Mesendoderm (in vitro differentiated cells): ENCODE measurements at regions not wholly inside any gene's neighbourhood (a gene's known extent, or its start where the extent isn't known, plus 50 kb on each side); places are given as distances from the start of the nearest gene placed in this dataset.
"Not testable (repeated sequence)": the region's sequence is repeated elsewhere in the genome, so short reads cannot be mapped to it uniquely, and the experiment has no call there.

ENCODE experiments used
- DNase-seq: peaks from one replicate; pipeline ENCODE4 v3.0.0; 2013
- H2AK5ac ChIP-seq: 2 replicates; pipeline ENCODE4 v1.6.1; 2013; ENCODE audit warnings: low read length, inconsistent platforms
- H2BK120ac ChIP-seq: 2 replicates; pipeline ENCODE4 v1.6.1; 2013; ENCODE audit warnings: low read depth, mild to moderate bottlenecking, low read length, moderate library complexity, mixed read lengths
- H2BK15ac ChIP-seq: replicated peaks from 2 replicates; pipeline ENCODE4 v1.6.1; 2013; ENCODE audit warnings: low read depth, mild to moderate bottlenecking, moderate library complexity
- H2BK5ac ChIP-seq: 2 replicates; pipeline ENCODE4 v1.6.1; 2013; ENCODE audit warnings: low read length, inconsistent platforms
- H3K18ac ChIP-seq: 2 replicates; pipeline ENCODE4 v1.6.1; 2013; ENCODE audit warnings: mild to moderate bottlenecking, low read length, mixed read lengths
- H3K23ac ChIP-seq: one replicate; pipeline ENCODE4 v1.6.1; 2013; ENCODE audit warnings: low read length
- H3K27ac ChIP-seq: 2 replicates; pipeline ENCODE4 v1.5.1; 2013; ENCODE audit warnings: low read depth, mild to moderate bottlenecking, inconsistent platforms, low read length, moderate library complexity
- H3K27me3 ChIP-seq: 2 replicates; pipeline ENCODE4 v1.6.1; 2013; ENCODE audit warnings: low read length, control low read depth, mild to moderate bottlenecking, inconsistent platforms; ENCODE audit not compliant: insufficient read depth, poor library complexity
- H3K36me3 ChIP-seq: 2 replicates; pipeline ENCODE4 v1.6.1; 2013; ENCODE audit warnings: low read length, inconsistent platforms; ENCODE audit not compliant: control insufficient read depth, insufficient read depth
- H3K4ac ChIP-seq: one replicate; pipeline ENCODE4 v1.6.1; 2013; ENCODE audit warnings: low read depth, mild to moderate bottlenecking, low read length, moderate library complexity
- H3K4me1 ChIP-seq: 2 replicates; pipeline ENCODE4 v1.6.1; 2013; ENCODE audit warnings: low read depth, low read length, inconsistent platforms; ENCODE audit not compliant: control insufficient read depth
- H3K4me2 ChIP-seq: 2 replicates; pipeline ENCODE4 v1.6.1; 2013; ENCODE audit warnings: low read length
- H3K4me3 ChIP-seq: 2 replicates; pipeline ENCODE4 v1.5.1; 2013; ENCODE audit warnings: mild to moderate bottlenecking, low read length
- H3K56ac ChIP-seq: one replicate; pipeline ENCODE4 v1.6.1; 2013; ENCODE audit warnings: low read length
- H3K79me1 ChIP-seq: 2 replicates; pipeline ENCODE4 v1.6.1; 2013; ENCODE audit warnings: low read length, inconsistent platforms
- H3K79me2 ChIP-seq: 2 replicates; pipeline ENCODE4 v1.6.1; 2013; ENCODE audit warnings: mild to moderate bottlenecking, low read length; ENCODE audit not compliant: control insufficient read depth, insufficient read depth
- H3K9ac ChIP-seq: 2 replicates; pipeline ENCODE4 v1.6.1; 2013; ENCODE audit warnings: low read length, inconsistent platforms
- H4K5ac ChIP-seq: one replicate; pipeline ENCODE4 v1.6.1; 2013; ENCODE audit warnings: low read length
- H4K8ac ChIP-seq: one replicate; pipeline ENCODE4 v1.6.1; 2013; ENCODE audit warnings: low read depth, mild to moderate bottlenecking, control low read depth, low read length, moderate library complexity
- WGBS: extraction: QIAGEN DNeasy Blood & Tissue Kit; methylation state at CpG from one replicate; pipeline ENCODE4 v1.1.7; 2013; ENCODE audit warnings: low lambda C conversion rate, missing lambda C conversion rate; ENCODE audit not compliant: insufficient coverage; ENCODE audit errors: extremely low coverage; 5-methylcytosine and 5-hydroxymethylcytosine counted together

DNA sequence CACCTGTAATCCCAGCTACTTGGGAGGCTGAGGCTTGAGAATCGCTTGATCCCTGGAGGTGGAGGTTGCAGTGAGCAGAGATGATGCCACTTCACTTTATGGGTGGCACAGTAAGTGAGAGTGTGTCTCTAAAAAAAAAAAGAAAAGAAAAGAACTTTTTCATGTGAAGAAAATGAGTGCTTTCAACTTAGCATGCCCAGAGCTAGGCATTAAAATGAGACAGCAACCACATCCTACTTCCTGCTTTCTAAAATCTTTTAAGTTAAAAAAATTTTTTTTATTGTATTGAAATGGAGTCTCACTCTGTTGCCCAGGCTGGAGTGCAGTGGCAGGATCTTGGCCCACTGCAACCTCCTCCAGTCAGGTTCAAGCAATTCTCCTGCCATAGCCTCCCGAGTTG, 170.4 kb upstream of the NOTCH2NLA start:
- not testable (repeated sequence) for H3K23ac ChIP-seq, H3K4me2 ChIP-seq, H4K8ac ChIP-seq, H3K4me1 ChIP-seq, DNase-seq, H2BK15ac ChIP-seq, H3K9ac ChIP-seq, H3K4ac ChIP-seq, H3K56ac ChIP-seq, H3K27me3 ChIP-seq, H2BK5ac ChIP-seq, H3K36me3 ChIP-seq, H3K79me1 ChIP-seq, H2BK120ac ChIP-seq, H2AK5ac ChIP-seq, H4K5ac ChIP-seq, H3K79me2 ChIP-seq, H3K18ac ChIP-seq, H3K4me3 ChIP-seq, H3K27ac ChIP-seq
- WGBS, result no CpG with 5 or more reads among the region's 2 CpGs

DNA sequence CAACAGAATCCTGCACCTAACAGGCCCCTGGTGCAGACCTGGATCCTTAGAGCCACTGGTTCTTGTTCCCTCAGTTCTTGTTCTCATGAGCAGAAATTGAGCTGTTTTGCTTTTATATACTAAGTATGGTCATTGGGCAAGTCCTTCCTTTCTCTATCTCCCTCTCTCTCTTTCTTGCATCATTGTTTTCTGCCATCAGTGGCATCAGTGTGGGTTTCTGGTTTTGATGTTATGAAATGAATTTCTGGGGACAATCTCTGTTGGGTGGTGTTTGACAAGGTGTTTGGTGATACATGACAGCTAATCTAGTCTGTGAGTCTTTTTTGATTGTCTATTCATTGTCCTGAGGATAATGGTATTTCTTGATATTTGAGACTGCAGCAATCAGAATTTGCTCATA, 168.0 kb upstream of the NOTCH2NLA start:
- H2AK5ac ChIP-seq, H3K9ac ChIP-seq, H3K4ac ChIP-seq, H4K5ac ChIP-seq, H3K4me1 ChIP-seq, H3K79me1 ChIP-seq, H3K23ac ChIP-seq, H2BK120ac ChIP-seq, H3K27me3 ChIP-seq, H3K4me2 ChIP-seq, H3K4me3 ChIP-seq, H3K27ac ChIP-seq, H3K56ac ChIP-seq, H3K18ac ChIP-seq, H4K8ac ChIP-seq, DNase-seq, H2BK5ac ChIP-seq, H2BK15ac ChIP-seq, H3K79me2 ChIP-seq, H3K36me3 ChIP-seq: not testable (repeated sequence)

DNA sequence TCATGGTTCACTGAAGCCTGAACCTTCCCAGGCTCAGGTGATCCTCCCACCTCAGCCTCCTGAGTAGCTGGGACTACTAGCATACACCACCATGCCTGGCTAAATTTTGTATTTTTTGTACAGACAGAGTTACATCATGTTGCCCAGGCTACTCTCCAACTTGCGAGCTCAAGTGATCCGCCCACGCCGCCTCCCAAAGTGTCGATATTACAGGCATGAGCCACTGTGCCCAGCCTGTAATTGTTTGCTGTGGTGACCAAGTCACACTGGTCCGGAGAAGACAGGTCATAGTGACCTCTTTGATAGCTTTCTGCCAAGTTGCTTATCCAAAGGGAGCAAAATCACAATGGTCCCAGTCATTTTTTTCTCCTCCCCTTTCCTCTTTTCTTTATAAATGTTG, 167.4 kb upstream of the NOTCH2NLA start:
- not testable (repeated sequence) for H3K4me2 ChIP-seq, H3K56ac ChIP-seq, H3K79me2 ChIP-seq, H2AK5ac ChIP-seq, H2BK120ac ChIP-seq, H3K79me1 ChIP-seq, H2BK5ac ChIP-seq, H3K9ac ChIP-seq, H3K4ac ChIP-seq, H3K27ac ChIP-seq, H3K4me3 ChIP-seq, H3K4me1 ChIP-seq, H3K23ac ChIP-seq, H3K18ac ChIP-seq, H4K8ac ChIP-seq, H2BK15ac ChIP-seq, H4K5ac ChIP-seq, DNase-seq, H3K27me3 ChIP-seq, H3K36me3 ChIP-seq
- no CpG with 5 or more reads among the region's 6 CpGs for WGBS

DNA sequence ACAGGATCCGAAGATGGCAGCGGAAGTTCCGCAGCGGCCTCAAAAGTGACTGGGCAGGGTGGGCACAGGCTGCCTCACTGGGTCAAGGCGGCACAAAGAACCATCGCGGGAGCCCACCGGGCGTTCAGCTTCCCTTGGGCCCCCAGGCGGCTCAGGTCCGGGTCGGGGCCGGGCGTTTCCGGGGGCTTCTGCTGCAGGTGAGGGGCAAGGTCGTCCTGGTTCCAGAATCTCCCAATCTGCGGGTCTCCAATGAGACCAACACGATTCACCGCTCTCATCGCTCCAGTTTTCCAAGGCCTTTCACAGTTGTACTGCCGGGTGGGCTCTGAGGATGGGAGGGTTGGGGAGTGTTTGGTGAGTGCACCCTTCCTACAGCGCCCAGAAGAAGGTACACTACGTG, 165.0 kb upstream of the NOTCH2NLA start:
- WGBS, result no CpG with 5 or more reads among the region's 23 CpGs
- H3K18ac ChIP-seq, H3K36me3 ChIP-seq, H3K9ac ChIP-seq, H4K5ac ChIP-seq, H4K8ac ChIP-seq, H2BK15ac ChIP-seq, H2AK5ac ChIP-seq, H2BK5ac ChIP-seq, H3K56ac ChIP-seq, H3K4me2 ChIP-seq, H3K4me3 ChIP-seq, H3K4ac ChIP-seq, H3K4me1 ChIP-seq, DNase-seq, H3K23ac ChIP-seq, H3K79me1 ChIP-seq, H3K79me2 ChIP-seq, H3K27me3 ChIP-seq, H3K27ac ChIP-seq, H2BK120ac ChIP-seq: not testable (repeated sequence)

DNA sequence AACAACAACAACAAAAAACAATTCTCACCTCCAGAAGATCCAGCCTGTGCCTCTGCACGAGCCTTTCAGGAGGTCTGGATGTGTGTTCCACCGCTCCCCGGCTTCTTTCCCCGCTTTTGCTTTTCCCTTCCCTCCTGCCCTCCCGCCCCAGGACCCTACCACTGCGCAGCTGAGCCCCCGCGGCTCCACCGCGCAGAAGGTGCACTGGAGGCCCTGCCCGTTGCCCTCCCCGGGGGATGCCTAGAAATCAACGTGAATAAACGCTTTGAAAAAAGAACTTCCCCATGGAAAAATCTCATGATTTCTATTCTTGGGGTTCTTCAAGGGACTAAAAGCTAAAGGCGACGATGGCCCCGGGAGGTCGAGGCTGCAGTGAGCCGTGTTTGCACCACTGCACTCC, 164.3 kb upstream of the NOTCH2NLA start:
- not testable (repeated sequence) for H3K23ac ChIP-seq, H2BK5ac ChIP-seq, H3K4ac ChIP-seq, H4K8ac ChIP-seq, H2BK15ac ChIP-seq, H2AK5ac ChIP-seq, H3K4me2 ChIP-seq, H3K36me3 ChIP-seq, H3K9ac ChIP-seq, H4K5ac ChIP-seq, H3K27me3 ChIP-seq, H3K18ac ChIP-seq, H2BK120ac ChIP-seq, H3K79me2 ChIP-seq, H3K27ac ChIP-seq, H3K4me1 ChIP-seq, H3K79me1 ChIP-seq, H3K4me3 ChIP-seq, DNase-seq, H3K56ac ChIP-seq
- WGBS, result no CpG with 5 or more reads among the region's 19 CpGs

DNA sequence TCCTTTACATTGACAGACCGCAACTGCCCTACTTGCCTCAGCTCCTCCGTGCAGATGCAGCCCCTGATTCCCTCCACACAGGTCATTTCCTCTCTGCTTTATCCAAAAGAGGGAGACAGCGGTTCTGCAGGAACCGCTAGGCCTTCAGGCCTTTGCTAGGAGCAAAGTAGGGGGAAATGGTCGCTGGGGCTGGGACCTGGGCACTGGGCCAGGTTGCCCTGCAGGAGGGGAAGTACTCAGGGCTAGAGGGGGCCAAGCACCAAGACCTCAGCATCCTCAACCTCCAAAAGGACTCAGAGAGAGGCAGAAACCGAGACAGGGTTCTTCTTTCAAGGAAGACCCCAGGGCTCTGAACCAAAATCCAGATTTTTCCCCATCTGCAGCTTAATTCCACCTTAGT, 160.4 kb upstream of the NOTCH2NLA start:
- not testable (repeated sequence) for H3K36me3 ChIP-seq, H3K4ac ChIP-seq, H2AK5ac ChIP-seq, H3K4me2 ChIP-seq, H4K5ac ChIP-seq, H3K79me1 ChIP-seq, H3K23ac ChIP-seq, H3K4me3 ChIP-seq, H3K79me2 ChIP-seq, H2BK120ac ChIP-seq, H3K18ac ChIP-seq, H4K8ac ChIP-seq, H2BK15ac ChIP-seq, H3K27me3 ChIP-seq, H3K27ac ChIP-seq, DNase-seq, H3K4me1 ChIP-seq, H3K56ac ChIP-seq, H3K9ac ChIP-seq, H2BK5ac ChIP-seq
- WGBS, result no CpG with 5 or more reads among the region's 6 CpGs
